Kidney (tissue), 13 donors: ENCODE measurements at regions not wholly inside any gene's neighbourhood (a gene's known extent, or its start where the extent isn't known, plus 50 kb on each side); places are given as distances from the start of the nearest gene placed in this dataset.

ENCODE experiments used
- DNase-seq, 5 donors: peaks; one replicate each; pipeline ENCODE4 v3.0.0-alpha.2; 2013 to 2020
- FAIRE-seq: peaks from 2 replicates; lab custom pipeline; 2012; peaks lifted over from hg19 to GRCh38; lab: Jason Lieb, UNC
- H3K27ac ChIP-seq, 2 donors: one replicate each; pipeline ENCODE4 v1.7.0; 2013; ENCODE audit warnings: low read depth in 2 of 2, low read length in 2 of 2, inconsistent platforms in 1 of 2
- H3K27me3 ChIP-seq: one replicate; pipeline ENCODE4 v1.7.1; 2013; ENCODE audit warnings: low read length, inconsistent platforms; ENCODE audit not compliant: control insufficient read depth, insufficient read depth
- H3K36me3 ChIP-seq, 3 donors: one replicate each; pipeline versions ENCODE4 v1.7.0 to v1.7.1; 2013; ENCODE audit warnings: low read length in 3 of 3, control low read depth in 1 of 3, inconsistent platforms in 1 of 3; ENCODE audit not compliant: insufficient read depth in 3 of 3, control insufficient read depth in 2 of 3
- H3K4me1 ChIP-seq, 3 donors: one replicate each; pipeline versions ENCODE4 v1.7.0 to v1.7.1; 2013; ENCODE audit warnings: low read length in 3 of 3, inconsistent platforms in 1 of 3, low read depth in 1 of 3; ENCODE audit not compliant: control insufficient read depth in 2 of 3, insufficient read depth in 2 of 3
- H3K4me3 ChIP-seq, 3 donors: one replicate each; pipeline versions ENCODE4 v1.7.0 to v1.8.1; 2013; ENCODE audit warnings: low read length in 3 of 3, control low read depth in 1 of 3, inconsistent platforms in 1 of 3
- H3K9ac ChIP-seq, 3 donors: one replicate each; pipeline versions ENCODE4 v1.7.0 to v1.7.1; 2013; ENCODE audit warnings: low read length in 3 of 3, control low read depth in 1 of 3, inconsistent platforms in 1 of 3
- H3K9me3 ChIP-seq, 3 donors: one replicate each; pipeline versions ENCODE4 v1.7.0 to v1.7.1; 2013; ENCODE audit warnings: low read length in 3 of 3, control low read depth in 1 of 3, inconsistent platforms in 1 of 3; ENCODE audit not compliant: control insufficient read depth in 2 of 3, insufficient read depth in 1 of 3
- intact Hi-C: fragments of 100-400 bp; cut with DNase I; formaldehyde crosslinking; loops from one replicate; pipeline ENCODE4 v1.11.1; 2022
- TF ChIP-seq, protein P1 (sequence below): IDR thresholded peaks from 3 replicates; pipeline ENCODE4 v1.5.1; 2012; ENCODE audit warnings: mild to moderate bottlenecking, moderate library complexity, borderline replicate concordance; ENCODE audit not compliant: insufficient read depth; ENCODE audit errors: extremely low read depth
- donor health status: control.
- donor health status: control.
- donor health status: control.
- donor health status: control.
- donor health status: control.
- donor health status: DM: yes; HTN: yes; CAD: no.
- donor health status: Normal renal cell carcinoma (clear cell type).

DNA sequence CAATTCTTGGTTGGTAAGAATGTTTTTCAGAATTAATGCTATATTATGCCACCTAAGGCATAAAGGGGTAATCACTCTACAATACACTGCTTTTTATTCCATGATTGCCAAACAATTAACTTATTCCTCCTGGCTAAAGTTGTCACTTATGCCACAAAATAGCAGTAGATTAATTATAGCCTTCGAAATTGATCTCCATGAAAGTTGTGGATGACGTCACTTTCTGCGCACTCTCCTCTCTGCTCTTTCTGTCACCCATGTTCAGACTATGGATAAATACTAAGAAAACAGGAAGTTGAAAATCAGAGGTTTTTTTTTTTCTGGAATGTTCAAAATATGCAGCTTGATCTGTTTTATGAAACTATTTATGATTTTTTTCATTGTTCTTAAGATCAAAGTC, 790.1 kb upstream of the CNTN5 start:
- Histone ChIP-seq H3K9me3 (no peaks in the 10 kb centered on the region), H3K4me1 (no peaks in the 10 kb centered on the region), H3K36me3 (no peaks in the 10 kb centered on the region), H3K27ac (no peak overlapping the region), H3K9ac (no peak overlapping the region), H3K4me3 (no peak overlapping the region), H3K27me3 (no peaks in the 10 kb centered on the region)
- DNase-seq (no peak), FAIRE-seq (no peak)
- intact Hi-C loops, result no loop called here
- TF ChIP-seq, protein P1, sequence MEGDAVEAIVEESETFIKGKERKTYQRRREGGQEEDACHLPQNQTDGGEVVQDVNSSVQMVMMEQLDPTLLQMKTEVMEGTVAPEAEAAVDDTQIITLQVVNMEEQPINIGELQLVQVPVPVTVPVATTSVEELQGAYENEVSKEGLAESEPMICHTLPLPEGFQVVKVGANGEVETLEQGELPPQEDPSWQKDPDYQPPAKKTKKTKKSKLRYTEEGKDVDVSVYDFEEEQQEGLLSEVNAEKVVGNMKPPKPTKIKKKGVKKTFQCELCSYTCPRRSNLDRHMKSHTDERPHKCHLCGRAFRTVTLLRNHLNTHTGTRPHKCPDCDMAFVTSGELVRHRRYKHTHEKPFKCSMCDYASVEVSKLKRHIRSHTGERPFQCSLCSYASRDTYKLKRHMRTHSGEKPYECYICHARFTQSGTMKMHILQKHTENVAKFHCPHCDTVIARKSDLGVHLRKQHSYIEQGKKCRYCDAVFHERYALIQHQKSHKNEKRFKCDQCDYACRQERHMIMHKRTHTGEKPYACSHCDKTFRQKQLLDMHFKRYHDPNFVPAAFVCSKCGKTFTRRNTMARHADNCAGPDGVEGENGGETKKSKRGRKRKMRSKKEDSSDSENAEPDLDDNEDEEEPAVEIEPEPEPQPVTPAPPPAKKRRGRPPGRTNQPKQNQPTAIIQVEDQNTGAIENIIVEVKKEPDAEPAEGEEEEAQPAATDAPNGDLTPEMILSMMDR, result no peak

DNA sequence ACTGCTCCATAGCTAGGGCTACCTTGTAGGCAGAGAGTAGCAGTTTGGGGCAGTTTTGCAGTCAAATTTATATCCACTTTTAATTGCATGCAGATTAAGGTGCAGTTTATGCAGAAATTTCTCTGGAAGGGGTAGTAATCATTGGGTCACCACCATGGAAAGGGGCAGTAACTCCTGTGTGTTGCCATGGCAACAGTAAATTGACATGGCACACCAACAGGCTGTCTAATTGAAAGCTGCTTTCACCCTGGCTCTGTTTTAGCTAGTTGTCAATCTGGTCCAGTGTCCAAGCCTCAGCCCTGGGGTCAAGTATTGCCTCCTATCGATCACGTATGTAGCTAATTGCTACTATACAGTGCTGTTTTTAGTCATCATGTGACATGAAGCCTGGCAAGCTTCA, 786.1 kb upstream of the CNTN5 start:
- intact Hi-C loops, result no loop called here

DNA sequence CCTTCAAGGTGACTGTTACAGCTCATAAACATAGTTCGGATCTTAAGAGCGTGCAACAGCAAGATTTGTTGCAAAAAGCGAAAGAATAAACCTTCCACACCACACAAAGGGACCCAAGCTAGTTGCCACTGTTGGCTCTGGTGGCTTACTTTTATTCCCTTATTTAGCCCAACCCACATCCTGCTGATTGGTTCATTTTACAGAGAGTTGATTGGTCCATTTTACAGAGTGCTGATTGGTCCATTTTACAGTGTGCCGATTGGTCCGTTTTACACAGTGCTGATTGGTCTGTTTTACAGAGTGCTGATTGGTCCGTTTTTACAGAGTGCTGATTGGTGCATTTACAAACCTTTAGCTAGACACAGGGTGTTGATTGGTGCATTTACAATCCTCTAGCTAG, 776.9 kb upstream of the CNTN5 start:
- Histone ChIP-seq H3K27me3 (no peaks in the 10 kb centered on the region), H3K9me3 (peaks cover 0 to 2% (median 0%) of the 10 kb centered on the region in 3 donors), H3K4me1 (no peaks in the 10 kb centered on the region), H3K36me3 (no peaks in the 10 kb centered on the region), H3K4me3 (no peak overlapping the region), H3K27ac (no peak overlapping the region), H3K9ac (no peak overlapping the region)
- TF ChIP-seq, protein P1, result no peak
- no peak for DNase-seq
- intact Hi-C loops, result no loop called here
- no peak for FAIRE-seq

More for the DNA sequence above, 786.1 kb upstream of the CNTN5 start:
- Histone ChIP-seq H3K36me3 (no peaks in the 10 kb centered on the region), H3K27ac (no peak overlapping the region), H3K4me3 (no peak overlapping the region), H3K4me1 (no peaks in the 10 kb centered on the region), H3K9me3 (no peaks in the 10 kb centered on the region), H3K27me3 (no peaks in the 10 kb centered on the region), H3K9ac (no peak overlapping the region)
- TF ChIP-seq, protein P1, result no peak
- DNase-seq (no peak), FAIRE-seq (no peak)

DNA sequence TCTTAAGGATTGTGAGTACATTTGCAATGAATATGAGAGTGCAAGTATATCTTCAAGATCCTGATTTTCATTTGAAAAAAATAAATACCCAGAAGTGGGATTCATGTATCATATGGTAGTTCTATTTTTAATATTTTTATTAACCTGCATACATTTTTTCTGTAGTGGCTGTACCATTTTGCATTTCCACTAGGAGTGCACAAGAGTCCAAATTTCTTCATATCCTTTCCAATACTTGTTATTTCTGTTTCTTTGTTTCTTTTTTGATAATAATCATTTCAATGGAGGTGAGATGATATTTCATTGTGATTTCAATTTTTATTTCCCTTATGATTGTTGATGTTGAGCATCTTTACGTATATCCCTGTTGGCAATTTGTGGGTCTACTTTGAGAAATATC, 759.8 kb upstream of the CNTN5 start:
- Histone ChIP-seq H3K27me3 (no peaks in the 10 kb centered on the region), H3K4me3 (no peak overlapping the region), H3K9ac (no peak overlapping the region), H3K9me3 (no peaks in the 10 kb centered on the region), H3K27ac (no peak overlapping the region), H3K4me1 (no peaks in the 10 kb centered on the region), H3K36me3 (no peaks in the 10 kb centered on the region)
- TF ChIP-seq, protein P1, result no peak
- intact Hi-C loops, result no loop called here
- FAIRE-seq, result no peak
- DNase-seq, result no peak
